OCI-LY3 (cell line): ENCODE measurements at regions not wholly inside any gene's neighbourhood (a gene's known extent, or its start where the extent isn't known, plus 50 kb on each side); places are given as distances from the start of the nearest gene placed in this dataset.

Experiments used
- H2AFZ ChIP-seq: fragments of 200-600, 300-600 bp; shearing (Covaris generic); 2 replicates; pipeline ENCODE4 v1.6.0; 2014; ENCODE audit warnings: antibody characterized with exemption, low read depth, low read length
- H3K27ac ChIP-seq: fragments of 200-600, 300-600 bp; sonication (generic); 2 replicates; pipeline ENCODE4 v1.5.1; 2014; ENCODE audit warnings: mild to moderate bottlenecking, low read length, moderate library complexity, mixed read lengths
- H3K27me3 ChIP-seq: fragments of 200-600, 300-600 bp; sonication (generic); 2 replicates; pipeline ENCODE4 v1.6.1; 2014; ENCODE audit warnings: low read depth, low read length, mixed read lengths
- H3K36me3 ChIP-seq: fragments of 200-600, 300-600 bp; sonication (generic); replicated peaks from 2 replicates; pipeline ENCODE3; 2014; ENCODE audit warnings: low read depth, low read length, mixed read lengths
- H3K4me1 ChIP-seq: fragments of 300-600, 200-600 bp; sonication (generic); 2 replicates; pipeline ENCODE4 v1.6.1; 2014; ENCODE audit warnings: low read length, mixed read lengths
- H3K4me2 ChIP-seq: fragments of 200-600, 300-600 bp; sonication (generic); 2 replicates; pipeline ENCODE4 v1.6.1; 2014; ENCODE audit warnings: low read length, mixed read lengths
- H3K4me3 ChIP-seq: fragments of 300-600, 200-600 bp; sonication (generic); 2 replicates; pipeline ENCODE4 v1.5.1; 2014; ENCODE audit warnings: antibody characterized with exemption, mild to moderate bottlenecking, low read length, moderate library complexity
- H3K79me2 ChIP-seq: fragments of 300-600, 200-600 bp; shearing (Covaris generic); 2 replicates; pipeline ENCODE4 v1.6.1; 2014; ENCODE audit warnings: mild to moderate bottlenecking, low read length, mixed read lengths
- H3K9ac ChIP-seq: fragments of 300-600, 200-600 bp; shearing (Covaris generic); 2 replicates; pipeline ENCODE4 v1.6.0; 2014; ENCODE audit warnings: mild to moderate bottlenecking, low read length, moderate library complexity
- H3K9me3 ChIP-seq: fragments of 200-600, 300-600 bp; shearing (Covaris generic); 2 replicates; pipeline ENCODE4 v1.6.1; 2014; ENCODE audit warnings: low read length, mixed read lengths; ENCODE audit not compliant: insufficient read depth
- H4K20me1 ChIP-seq: fragments of 200-600, 300-600 bp; sonication (generic); 2 replicates; pipeline ENCODE4 v1.6.1; 2016; ENCODE audit warnings: low read length, mixed read lengths; ENCODE audit not compliant: insufficient read depth
- CTCF ChIP-seq: fragments of 200-600, 300-600 bp; sonication (generic); IDR thresholded peaks from 2 replicates; pipeline ENCODE4 v1.5.1; 2014; ENCODE audit warnings: antibody characterized with exemption, low read length, low read depth
- EZH2phosphoT487 ChIP-seq: fragments of 200-600 bp; shearing (Covaris generic); IDR thresholded peaks from 2 replicates; pipeline ENCODE4 v1.6.1; 2018; ENCODE audit warnings: antibody characterized with exemption, mixed run types, low read depth

GRCh38 chr11:133654630-133655212, 122.4 kb upstream of the OPCML start:
- no peak overlapping the region for H3K4me2 ChIP-seq

GRCh38 chr11:133653336-133653735, 121.0 kb upstream of the OPCML start:
- Histone ChIP-seq H3K9ac (no peak overlapping the region), H3K4me2 (no peak overlapping the region), H3K27me3 (no peaks in the 10 kb centered on the region), H3K4me3 (no peak overlapping the region), H3K36me3 (no peaks in the 10 kb centered on the region), H3K27ac (no peak overlapping the region), H3K4me1 (no peaks in the 10 kb centered on the region), H3K9me3 (no peaks in the 10 kb centered on the region), H2AFZ (no peak overlapping the region), H4K20me1 (no peaks in the 10 kb centered on the region), H3K79me2 (no peaks in the 10 kb centered on the region)
- TF ChIP-seq EZH2phosphoT487 (no peak), CTCF (no peak)

More at GRCh38 chr11:133654630-133655212, 122.4 kb upstream of the OPCML start:
- TF ChIP-seq CTCF (no peak), EZH2phosphoT487 (no peak)
- H2AFZ ChIP-seq, result no peak overlapping the region
- no peaks in the 10 kb centered on the region for H3K9me3 ChIP-seq
- H3K27me3 ChIP-seq, result no peaks in the 10 kb centered on the region
- H4K20me1 ChIP-seq, result no peaks in the 10 kb centered on the region
- no peaks in the 10 kb centered on the region for H3K36me3 ChIP-seq
- H3K27ac ChIP-seq, result no peak overlapping the region
- H3K4me3 ChIP-seq, result no peak overlapping the region
- no peak overlapping the region for H3K9ac ChIP-seq
- H3K79me2 ChIP-seq, result no peaks in the 10 kb centered on the region
- H3K4me1 ChIP-seq, result no peaks in the 10 kb centered on the region; the same call in 1 of the 2 replicates

GRCh38 chr11:133650082-133650481, 117.8 kb upstream of the OPCML start:
- H3K4me3 ChIP-seq, result no peak overlapping the region
- no peak overlapping the region for H2AFZ ChIP-seq
- no peaks in the 10 kb centered on the region for H3K79me2 ChIP-seq
- no peaks in the 10 kb centered on the region for H3K9me3 ChIP-seq
- H3K9ac ChIP-seq, result no peak overlapping the region
- no peak overlapping the region for H3K27ac ChIP-seq
- H3K4me1 ChIP-seq, result no peaks in the 10 kb centered on the region
- no peaks in the 10 kb centered on the region for H4K20me1 ChIP-seq
- H3K4me2 ChIP-seq, result no peak overlapping the region
- no peak for TF ChIP-seq CTCF
- H3K27me3 ChIP-seq, result no peaks in the 10 kb centered on the region
- no peaks in the 10 kb centered on the region for H3K36me3 ChIP-seq

GRCh38 chr11:133649040-133649439, 116.7 kb upstream of the OPCML start:
- H3K27ac ChIP-seq, result no peak overlapping the region
- H3K9ac ChIP-seq, result no peak overlapping the region
- H2AFZ ChIP-seq, result no peak overlapping the region
- H4K20me1 ChIP-seq, result no peaks in the 10 kb centered on the region
- no peak overlapping the region for H3K4me2 ChIP-seq
- no peaks in the 10 kb centered on the region for H3K36me3 ChIP-seq
- H3K4me1 ChIP-seq, result no peaks in the 10 kb centered on the region
- no peaks in the 10 kb centered on the region for H3K27me3 ChIP-seq
- no peak for TF ChIP-seq CTCF
- no peak for TF ChIP-seq EZH2phosphoT487
- H3K4me3 ChIP-seq, result no peak overlapping the region
- H3K9me3 ChIP-seq, result no peaks in the 10 kb centered on the region
- H3K79me2 ChIP-seq, result no peaks in the 10 kb centered on the region
